AG10803 (cell line): ENCODE measurements at regions not wholly inside any gene's neighbourhood (a gene's known extent, or its start where the extent isn't known, plus 50 kb on each side); places are given as distances from the start of the nearest gene placed in this dataset.
"Not testable (repeated sequence)": the region's sequence is repeated elsewhere in the genome, so short reads cannot be mapped to it uniquely, and the experiment has no call there.

Experiments
- DNase-seq: peaks from one replicate; pipeline ENCODE4 v3.0.0; 2010; ENCODE audit warnings: low read depth
- H3K4me3 ChIP-seq: 2 replicates; pipeline ENCODE4 v1.5.1; 2011; ENCODE audit warnings: mild to moderate bottlenecking, low read length, control low read depth
- TF ChIP-seq, protein P1 (sequence below): conservative IDR thresholded peaks from 2 replicates; pipeline ENCODE4 v1.5.1; 2011; ENCODE audit warnings: mild to moderate bottlenecking, low read length, control low read depth, inconsistent platforms

DNA sequence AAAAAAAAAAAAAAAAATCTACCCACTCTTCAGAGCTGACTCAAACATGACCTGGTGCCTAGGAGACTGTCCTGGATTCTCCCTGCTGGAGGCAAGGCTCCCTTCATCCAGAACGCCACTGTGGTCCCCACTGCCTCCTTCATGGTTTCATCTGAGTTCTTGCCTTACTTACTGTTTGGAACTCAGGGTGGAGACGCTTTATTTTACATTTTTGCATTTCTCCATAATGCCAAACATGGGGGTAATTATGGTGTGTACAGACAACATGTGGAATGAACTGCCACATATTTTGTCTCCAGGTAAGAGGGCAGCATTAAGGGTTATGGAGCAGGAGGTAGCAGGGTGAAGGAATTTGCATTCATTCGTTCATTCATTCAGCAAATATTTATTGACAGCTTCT lies 58.1 kb upstream of the KCNK12 start:
- DNase-seq = no peak
- no peak overlapping the region for H3K4me3 ChIP-seq
- TF ChIP-seq, protein P1, sequence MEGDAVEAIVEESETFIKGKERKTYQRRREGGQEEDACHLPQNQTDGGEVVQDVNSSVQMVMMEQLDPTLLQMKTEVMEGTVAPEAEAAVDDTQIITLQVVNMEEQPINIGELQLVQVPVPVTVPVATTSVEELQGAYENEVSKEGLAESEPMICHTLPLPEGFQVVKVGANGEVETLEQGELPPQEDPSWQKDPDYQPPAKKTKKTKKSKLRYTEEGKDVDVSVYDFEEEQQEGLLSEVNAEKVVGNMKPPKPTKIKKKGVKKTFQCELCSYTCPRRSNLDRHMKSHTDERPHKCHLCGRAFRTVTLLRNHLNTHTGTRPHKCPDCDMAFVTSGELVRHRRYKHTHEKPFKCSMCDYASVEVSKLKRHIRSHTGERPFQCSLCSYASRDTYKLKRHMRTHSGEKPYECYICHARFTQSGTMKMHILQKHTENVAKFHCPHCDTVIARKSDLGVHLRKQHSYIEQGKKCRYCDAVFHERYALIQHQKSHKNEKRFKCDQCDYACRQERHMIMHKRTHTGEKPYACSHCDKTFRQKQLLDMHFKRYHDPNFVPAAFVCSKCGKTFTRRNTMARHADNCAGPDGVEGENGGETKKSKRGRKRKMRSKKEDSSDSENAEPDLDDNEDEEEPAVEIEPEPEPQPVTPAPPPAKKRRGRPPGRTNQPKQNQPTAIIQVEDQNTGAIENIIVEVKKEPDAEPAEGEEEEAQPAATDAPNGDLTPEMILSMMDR = no peak

DNA sequence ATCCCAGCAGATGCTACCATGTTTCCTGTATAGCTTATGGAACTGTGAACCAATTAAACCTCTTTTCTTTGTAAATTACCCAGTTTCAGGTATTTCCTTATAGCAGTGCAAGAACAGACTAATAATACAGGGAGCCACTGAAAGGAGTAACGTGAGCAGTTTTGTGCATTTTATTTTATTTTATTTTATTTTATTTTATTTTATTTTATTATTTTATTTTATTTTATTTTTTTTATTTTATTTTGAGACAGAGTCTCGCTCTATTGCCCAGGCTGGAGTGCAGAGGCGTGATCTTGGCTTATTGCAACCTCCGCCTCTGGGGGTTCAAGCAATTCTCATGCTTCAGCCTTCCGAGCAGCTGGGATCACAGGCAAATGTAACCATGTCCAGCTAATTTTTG lies 55.9 kb upstream of the KCNK12 start:
- H3K4me3 ChIP-seq = no peak overlapping the region
- TF ChIP-seq, protein P1 = no peak
- no peak for DNase-seq

DNA sequence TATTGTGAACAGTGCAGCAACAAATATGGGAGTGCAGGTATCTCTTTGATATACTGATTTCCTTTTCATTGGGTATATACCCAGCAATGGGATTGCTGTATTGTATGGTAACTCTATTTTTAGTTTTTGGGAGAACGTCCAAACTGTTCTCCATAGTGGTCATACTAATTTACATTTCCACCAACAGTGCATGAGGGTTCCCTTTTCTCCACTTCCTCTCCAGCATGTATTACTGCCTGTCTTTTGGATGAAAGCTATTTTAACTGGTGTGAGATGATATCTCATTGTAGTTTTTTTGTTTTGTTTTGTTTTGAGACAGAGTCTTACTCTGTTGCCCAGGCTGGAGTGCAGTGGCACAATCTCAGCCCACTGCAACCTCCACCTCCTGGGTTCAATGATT lies 52.4 kb upstream of the KCNK12 start:
- not testable (repeated sequence) for DNase-seq, H3K4me3 ChIP-seq

DNA sequence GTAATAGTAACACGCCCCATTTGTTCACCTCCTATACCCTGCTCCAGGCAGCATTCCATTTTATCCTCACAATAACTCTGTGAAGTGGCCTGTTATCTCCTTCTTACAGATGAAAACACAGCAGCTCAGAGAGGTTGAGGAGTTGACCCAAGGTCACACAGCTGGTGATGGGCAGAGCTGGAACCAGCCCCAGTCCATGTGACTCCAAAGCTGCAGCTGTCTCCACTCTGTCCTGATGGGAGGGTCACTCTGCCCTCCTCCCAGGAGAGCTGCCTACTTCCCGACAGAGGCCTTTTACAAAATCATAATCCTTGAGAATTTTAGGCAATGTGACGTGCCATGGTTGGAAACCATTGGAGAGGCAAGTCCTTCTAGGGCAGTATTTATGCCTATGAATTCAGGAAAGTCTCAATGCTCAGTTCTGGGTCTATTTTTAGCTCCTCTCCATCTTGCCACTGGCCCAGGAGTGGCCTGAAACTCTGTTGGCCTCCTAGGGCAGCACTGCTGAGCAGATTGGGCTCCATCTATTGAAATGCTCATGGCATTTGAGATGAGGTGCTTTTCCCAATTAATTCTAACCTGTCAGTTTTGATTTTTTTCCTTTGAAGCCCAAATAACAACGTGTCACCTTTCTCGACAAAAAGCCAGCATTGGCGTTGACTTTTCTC lies 50.1 kb upstream of the KCNK12 start:
- no peak for DNase-seq
- TF ChIP-seq, protein P1 = no peak
- H3K4me3 ChIP-seq = no peak overlapping the region
